K562 (cell line): ENCODE measurements at regions not wholly inside any gene's neighbourhood (a gene's known extent, or its start where the extent isn't known, plus 50 kb on each side); places are given as distances from the start of the nearest gene placed in this dataset.

Source experiments
- ATAC-seq: fragments of 200-7000 bp; cut with Tn5 transposase; 3 replicates; pipeline ENCODE4 v1.9.1; 2020; ENCODE audit warnings: moderate library complexity
- BruUV-seq: library from RNA; stranded (reverse); fragments of 400-500 nt; replicated peaks from 2 replicates; lab custom pipeline; 2021; lab: Mats Ljungman, UMichigan
- CTCF ChIA-PET: fragments of 300-600 bp; formaldehyde crosslinking; extraction: SDS; loops from one replicate; lab custom pipeline; 2021; ENCODE audit warnings: low intra/inter-chr PET ratio; lab: Yijun Ruan, JAX
- POLR2A ChIA-PET: fragments of 300-600, 350-650 bp; sonication (Branson Sonifier 250); formaldehyde crosslinking; extraction: SDS; loops from one replicate; lab custom pipeline; 2021; ENCODE audit warnings: antibody characterized with exemption, inconsistent platforms; lab: Yijun Ruan, JAX
- DNase-seq, 4 experiments: peaks; one replicate each; pipeline versions ENCODE4 v3.0.0 to v3.0.0-alpha.2; 2011 to 2018; ENCODE audit warnings: low spot score in 3 of 4, mixed read lengths in 3 of 4; ENCODE audit errors: extremely low read depth in 1 of 4
- FAIRE-seq: peaks from 2 replicates; lab custom pipeline; 2011; peaks lifted over from hg19 to GRCh38; lab: Jason Lieb, UNC
- H2AFZ ChIP-seq: 2 replicates; pipeline ENCODE4 v1.6.0; 2011; ENCODE audit warnings: low read depth, low read length, control low read depth, inconsistent platforms
- H3K27ac ChIP-seq: fragments of 200-600 bp; 3 replicates; pipeline ENCODE4 v1.8.0; 2011; ENCODE audit warnings: low read depth, mild to moderate bottlenecking, control low read depth, inconsistent platforms, low read length, moderate library complexity, mixed read lengths; ENCODE audit errors: extremely low read depth
- H3K27me3 ChIP-seq, 2 experiments: fragments of 300-600 bp in 1 of 2; 2 replicates in 1 of 2; 3 replicates in 1 of 2; pipeline versions ENCODE4 v1.6.0 to v1.8.0; 2011; ENCODE audit warnings: inconsistent platforms in 2 of 2, low read length in 2 of 2, mild to moderate bottlenecking in 1 of 2, mixed read lengths in 1 of 2, moderate library complexity in 1 of 2; ENCODE audit not compliant: control insufficient read depth in 2 of 2, insufficient read depth in 2 of 2
- H3K36me3 ChIP-seq: fragments of 300-600 bp; 3 replicates; pipeline ENCODE4 v1.8.0; 2011; ENCODE audit warnings: mild to moderate bottlenecking, low read length, inconsistent platforms; ENCODE audit not compliant: control insufficient read depth, insufficient read depth
- H3K4me1 ChIP-seq, 2 experiments: fragments of 200-600 bp in 1 of 2; replicated peaks in 1 of 2; 2 replicates in 1 of 2; 3 replicates in 1 of 2; pipeline versions ENCODE4 v1.5.1 to v1.8.0; 2011; ENCODE audit warnings: inconsistent platforms in 2 of 2, low read length in 2 of 2, mild to moderate bottlenecking in 1 of 2, mixed read lengths in 1 of 2, moderate library complexity in 1 of 2; ENCODE audit not compliant: control insufficient read depth in 2 of 2, insufficient read depth in 2 of 2
- H3K4me2 ChIP-seq: 2 replicates; pipeline ENCODE4 v1.6.1; 2011; ENCODE audit warnings: low read length, control low read depth, inconsistent platforms, mixed read lengths; ENCODE audit not compliant: insufficient read depth
- H3K4me3 ChIP-seq: fragments of 200-600 bp; sonication (generic), shearing (Covaris generic); 2 replicates; pipeline ENCODE4 v1.5.1; 2016; ENCODE audit warnings: control low read depth, inconsistent platforms
- H3K79me2 ChIP-seq: fragments of 200-600 bp; 3 replicates; pipeline ENCODE4 v1.8.0; 2011; ENCODE audit warnings: low read length, inconsistent platforms; ENCODE audit not compliant: control insufficient read depth, insufficient read depth
- H3K9ac ChIP-seq, 2 experiments: 2 replicates each; pipeline versions ENCODE4 v1.6.0 to v1.6.1; 2011; ENCODE audit warnings: low read depth in 2 of 2, low read length in 2 of 2, control low read depth in 1 of 2, inconsistent platforms in 1 of 2, mild to moderate bottlenecking in 1 of 2, mixed read lengths in 1 of 2; ENCODE audit not compliant: insufficient read depth in 1 of 2
- H3K9me1 ChIP-seq: one replicate; pipeline ENCODE4 v1.6.0; 2011; ENCODE audit warnings: inconsistent platforms, mild to moderate bottlenecking, low read length, moderate library complexity; ENCODE audit not compliant: control insufficient read depth, insufficient read depth
- H3K9me3 ChIP-seq: replicated peaks from 2 replicates; pipeline ENCODE4 v1.5.1; 2011; ENCODE audit warnings: low read depth, low read length, inconsistent platforms; ENCODE audit not compliant: control insufficient read depth, insufficient read depth
- H4K20me1 ChIP-seq: replicated peaks from 2 replicates; pipeline ENCODE4 v1.6.1; 2011; ENCODE audit warnings: low read length, inconsistent platforms, mixed read lengths; ENCODE audit not compliant: control insufficient read depth, insufficient read depth
- CBFB ChIP-seq: sonication (generic); formaldehyde crosslinking; IDR thresholded peaks from 2 replicates; pipeline ENCODE4 v1.4.0; 2020; ENCODE audit warnings: mild to moderate bottlenecking, missing genetic modification reagents
- CTBP1 ChIP-seq: fragments of 450-650 bp; IDR thresholded peaks from 2 replicates; pipeline ENCODE4 v1.6.1; 2016; ENCODE audit warnings: borderline replicate concordance
- MCM5 ChIP-seq: fragments of 450-650 bp; IDR thresholded peaks from 2 replicates; pipeline ENCODE4 v1.6.1; 2016; ENCODE audit warnings: low read depth
- MXI1 ChIP-seq: IDR thresholded peaks from 2 replicates; pipeline ENCODE4 v1.6.1; 2011; ENCODE audit warnings: low read depth, mild to moderate bottlenecking, improper control_type of control experiment, low read length
- SNRNP70 ChIP-seq: fragments of 200-400 bp; formaldehyde crosslinking; optimal IDR thresholded peaks from 2 replicates; pipeline ENCODE3; 2017; ENCODE audit warnings: low read depth, low read length
- SRF ChIP-seq, 2 experiments: fragments of 250-450, 450-650 bp in 1 of 2; sonication (Bioruptor Pico) in 1 of 2; sonication (generic) in 1 of 2; formaldehyde crosslinking; IDR thresholded peaks; 2 replicates each; pipeline versions ENCODE4 v1.5.0 to v1.5.1; 2020 to 2022; ENCODE audit warnings: mild to moderate bottlenecking in 1 of 2, missing genetic modification reagents in 1 of 2
- STAG1 ChIP-seq: sonication (generic); formaldehyde crosslinking; IDR thresholded peaks from 2 replicates; pipeline ENCODE4 v1.5.0; 2020; ENCODE audit warnings: missing genetic modification reagents, borderline replicate concordance
- THAP7 ChIP-seq: fragments of 250-450 bp; sonication (Bioruptor Pico); IDR thresholded peaks from 2 replicates; pipeline ENCODE4 v1.5.0; 2021
- THRAP3 ChIP-seq: fragments of 450-650 bp; IDR thresholded peaks from 2 replicates; pipeline ENCODE4 v1.6.1; 2016; ENCODE audit warnings: mild to moderate bottlenecking, inconsistent platforms, borderline replicate concordance
- ZNF140 ChIP-seq: fragments of 250-450 bp; sonication (Bioruptor Pico); IDR thresholded peaks from 2 replicates; pipeline ENCODE4 v1.8.0; 2021; ENCODE audit warnings: moderate library complexity, mild to moderate bottlenecking, inconsistent platforms
- ZNF143 ChIP-seq: sonication (generic); formaldehyde crosslinking; IDR thresholded peaks from 2 replicates; pipeline ENCODE4 v1.9.0; 2022; ENCODE audit warnings: mild to moderate bottlenecking, missing genetic modification reagents
- ZNF431 ChIP-seq: sonication (generic); formaldehyde crosslinking; IDR thresholded peaks from 2 replicates; pipeline ENCODE4 v1.8.0; 2022; ENCODE audit warnings: mild to moderate bottlenecking, missing genetic modification reagents
- ZNF444 ChIP-seq: fragments of 250-450 bp; sonication (Bioruptor Pico); IDR thresholded peaks from 2 replicates; pipeline ENCODE4 v1.4.0; 2020; ENCODE audit warnings: mild to moderate bottlenecking, moderate library complexity
- ZNF717 ChIP-seq: fragments of 250-450 bp; sonication (Bioruptor Pico); IDR thresholded peaks from 2 replicates; pipeline ENCODE4 v1.5.0; 2021
- WGBS: fragments of 100-300 bp; shearing (Covaris generic); methylation state at CpG from one replicate; pipeline ENCODE4 v1.1.6; 2016; ENCODE audit warnings: low coverage, mixed read lengths; ENCODE audit not compliant: insufficient coverage; ENCODE audit errors: missing lambda C conversion rate; 5-methylcytosine and 5-hydroxymethylcytosine counted together
- in situ Hi-C: fragments of 300-500 bp; cut with MboI; formaldehyde crosslinking; loops from 4 replicates; pipeline ENCODE4 v1.15.0; 2018; ENCODE audit warnings: inconsistent platforms, mixed read lengths
- intact Hi-C: fragments of 100-400 bp; cut with micrococcal nuclease; formaldehyde crosslinking; loops from 2 replicates; pipeline ENCODE4 v1.14.2; 2022
- TF ChIP-seq, protein P1 (sequence below): sonication (generic); formaldehyde crosslinking; IDR thresholded peaks from 2 replicates; pipeline ENCODE4 v1.8.1; 2023; ENCODE audit warnings: mild to moderate bottlenecking, missing genetic modification reagents

GRCh38 chr10:118922226-118922625 is 107.3 kb upstream of the NANOS1 start:
- FAIRE-seq, result no peak
- WGBS, result 0% methylated on average over 1 of the region's 1 CpG
- no peak overlapping the region for H3K9ac ChIP-seq
- H3K79me2 ChIP-seq, result no peaks in the 10 kb centered on the region
- ChIA-PET CTCF (no interaction called here), POLR2A (no interaction called here)
- intact Hi-C loops (no loop called here), in situ Hi-C loops (no loop called here)
- no peak for DNase-seq
- H3K27ac ChIP-seq, result no peak overlapping the region
- H3K4me3 ChIP-seq, result no peak overlapping the region
- H3K36me3 ChIP-seq, result no peaks in the 10 kb centered on the region
- no peak overlapping the region for H3K4me2 ChIP-seq
- TF ChIP-seq SRF (CRISPR knock-in tag; IDR thresholded peaks at IDR 0.05), result no peak
- no peak for TF ChIP-seq ZNF140 (CRISPR knock-in tag)
- no peak for TF ChIP-seq ZNF444 (CRISPR knock-in tag)
- no peak for TF ChIP-seq ZNF143 (CRISPR knock-in tag)
- no peak for TF ChIP-seq MCM5
- no peak for TF ChIP-seq SNRNP70
- no peak for TF ChIP-seq THAP7 (CRISPR knock-in tag)
- no peak for TF ChIP-seq ZNF717
- TF ChIP-seq MXI1, result no peak
- no peak for TF ChIP-seq ZNF431 (CRISPR knock-in tag)
- TF ChIP-seq STAG1, result no peak
- no peak for TF ChIP-seq CBFB
- TF ChIP-seq CTBP1, result no peak
- TF ChIP-seq, protein P1, sequence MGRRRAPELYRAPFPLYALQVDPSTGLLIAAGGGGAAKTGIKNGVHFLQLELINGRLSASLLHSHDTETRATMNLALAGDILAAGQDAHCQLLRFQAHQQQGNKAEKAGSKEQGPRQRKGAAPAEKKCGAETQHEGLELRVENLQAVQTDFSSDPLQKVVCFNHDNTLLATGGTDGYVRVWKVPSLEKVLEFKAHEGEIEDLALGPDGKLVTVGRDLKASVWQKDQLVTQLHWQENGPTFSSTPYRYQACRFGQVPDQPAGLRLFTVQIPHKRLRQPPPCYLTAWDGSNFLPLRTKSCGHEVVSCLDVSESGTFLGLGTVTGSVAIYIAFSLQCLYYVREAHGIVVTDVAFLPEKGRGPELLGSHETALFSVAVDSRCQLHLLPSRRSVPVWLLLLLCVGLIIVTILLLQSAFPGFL (CRISPR knock-in tag), result no peak
- TF ChIP-seq THRAP3, result no peak
- no peak overlapping the region for H2AFZ ChIP-seq
- H4K20me1 ChIP-seq, result no peaks in the 10 kb centered on the region
- no peaks in the 10 kb centered on the region for H3K9me1 ChIP-seq
- no peak for ATAC-seq
- H3K9me3 ChIP-seq, result no peaks in the 10 kb centered on the region
- H3K4me1 ChIP-seq, result no peaks in the 10 kb centered on the region
- BruUV-seq, result no TSS peak
- peaks cover 2 to 30% of the 10 kb centered on the region in 2 experiments; a peak in 4 of 5 replicates for H3K27me3 ChIP-seq
